GM12872 (cell line): ENCODE measurements at regions not wholly inside any gene's neighbourhood (a gene's known extent, or its start where the extent isn't known, plus 50 kb on each side); places are given as distances from the start of the nearest gene placed in this dataset.

ENCODE experiments used
- TF ChIP-seq, protein P1 (sequence below): IDR thresholded peaks from 3 replicates; pipeline ENCODE4 v1.5.1; 2011; ENCODE audit warnings: low read depth, mild to moderate bottlenecking, low read length, moderate library complexity; ENCODE audit not compliant: insufficient read depth

DNA sequence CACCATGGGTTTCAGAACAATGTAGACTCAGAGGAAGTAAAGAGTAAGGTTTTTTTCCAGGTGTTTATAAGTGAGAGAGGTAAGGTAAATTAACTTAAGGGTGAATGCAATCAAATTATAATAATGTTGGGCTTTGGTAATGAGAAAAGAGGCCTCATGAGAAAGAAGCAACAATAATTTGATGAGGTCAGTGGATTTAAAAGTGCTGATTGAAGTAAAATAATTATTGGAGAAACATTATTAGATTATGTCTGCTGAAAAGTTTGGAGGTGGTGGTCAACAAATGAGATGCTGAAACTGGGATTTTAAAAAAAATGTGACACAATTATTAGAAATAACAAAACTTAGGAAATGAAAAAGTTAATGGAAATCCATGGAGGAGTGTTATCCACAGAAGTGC is 187.4 kb upstream of the BRINP3 start:
- TF ChIP-seq, protein P1, sequence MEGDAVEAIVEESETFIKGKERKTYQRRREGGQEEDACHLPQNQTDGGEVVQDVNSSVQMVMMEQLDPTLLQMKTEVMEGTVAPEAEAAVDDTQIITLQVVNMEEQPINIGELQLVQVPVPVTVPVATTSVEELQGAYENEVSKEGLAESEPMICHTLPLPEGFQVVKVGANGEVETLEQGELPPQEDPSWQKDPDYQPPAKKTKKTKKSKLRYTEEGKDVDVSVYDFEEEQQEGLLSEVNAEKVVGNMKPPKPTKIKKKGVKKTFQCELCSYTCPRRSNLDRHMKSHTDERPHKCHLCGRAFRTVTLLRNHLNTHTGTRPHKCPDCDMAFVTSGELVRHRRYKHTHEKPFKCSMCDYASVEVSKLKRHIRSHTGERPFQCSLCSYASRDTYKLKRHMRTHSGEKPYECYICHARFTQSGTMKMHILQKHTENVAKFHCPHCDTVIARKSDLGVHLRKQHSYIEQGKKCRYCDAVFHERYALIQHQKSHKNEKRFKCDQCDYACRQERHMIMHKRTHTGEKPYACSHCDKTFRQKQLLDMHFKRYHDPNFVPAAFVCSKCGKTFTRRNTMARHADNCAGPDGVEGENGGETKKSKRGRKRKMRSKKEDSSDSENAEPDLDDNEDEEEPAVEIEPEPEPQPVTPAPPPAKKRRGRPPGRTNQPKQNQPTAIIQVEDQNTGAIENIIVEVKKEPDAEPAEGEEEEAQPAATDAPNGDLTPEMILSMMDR, result no peak

DNA sequence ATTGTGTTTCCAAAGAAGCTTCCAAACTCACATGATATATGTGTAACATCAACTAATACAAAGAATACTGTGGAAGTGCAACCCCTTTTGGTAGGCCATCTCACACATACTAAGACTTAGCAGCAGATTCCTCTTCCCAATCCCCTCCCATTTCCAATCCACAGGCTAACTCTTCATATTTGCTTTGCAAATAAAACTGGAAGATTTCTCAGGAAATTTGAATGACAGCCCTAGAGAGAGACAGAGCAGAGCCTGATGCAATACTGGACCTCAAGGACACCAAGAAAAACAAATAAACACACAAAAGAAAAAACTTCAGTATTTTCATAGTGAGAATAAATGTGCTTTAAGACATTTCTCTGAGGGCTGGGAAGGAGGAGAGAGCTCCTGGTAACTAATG is 190.2 kb upstream of the BRINP3 start:
- TF ChIP-seq, protein P1, result no peak

DNA sequence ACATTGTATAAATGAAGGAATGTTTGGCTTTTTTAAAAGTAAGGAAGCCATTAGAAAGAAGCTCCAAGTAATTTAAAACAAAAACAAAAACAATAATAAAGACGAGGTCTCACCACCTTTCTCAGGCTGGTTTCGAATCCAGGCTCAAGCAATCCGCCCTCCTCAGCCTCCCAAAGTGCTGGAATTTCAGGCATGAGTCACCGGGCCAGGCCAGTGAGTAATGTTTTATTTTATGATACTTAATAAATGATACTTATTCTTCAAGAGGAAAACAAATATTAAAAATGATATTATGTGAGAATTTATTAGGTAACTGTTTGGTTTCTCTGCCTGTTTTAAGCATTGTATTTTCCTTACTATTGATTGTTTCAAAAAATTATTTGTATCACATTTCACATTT is 201.4 kb upstream of the BRINP3 start:
- TF ChIP-seq, protein P1, result no peak

DNA sequence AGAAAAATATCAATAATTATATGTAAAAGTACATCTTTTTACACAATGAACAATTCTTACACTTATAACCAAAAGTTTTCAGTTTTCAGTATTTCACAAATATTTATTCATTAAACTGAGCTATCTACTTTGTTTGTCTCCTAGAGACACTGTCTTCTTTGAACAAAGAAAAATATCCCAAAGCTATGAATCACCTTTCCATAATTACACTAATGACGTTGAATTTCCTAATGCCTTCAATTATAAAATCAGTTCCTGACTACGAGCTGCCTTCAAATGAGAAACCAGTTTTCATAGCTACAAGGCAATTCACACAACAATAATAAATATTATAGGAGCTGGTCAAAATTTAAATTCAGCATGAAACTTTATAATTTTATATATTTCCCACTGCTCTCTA is 201.8 kb upstream of the BRINP3 start:
- TF ChIP-seq, protein P1, result no peak

DNA sequence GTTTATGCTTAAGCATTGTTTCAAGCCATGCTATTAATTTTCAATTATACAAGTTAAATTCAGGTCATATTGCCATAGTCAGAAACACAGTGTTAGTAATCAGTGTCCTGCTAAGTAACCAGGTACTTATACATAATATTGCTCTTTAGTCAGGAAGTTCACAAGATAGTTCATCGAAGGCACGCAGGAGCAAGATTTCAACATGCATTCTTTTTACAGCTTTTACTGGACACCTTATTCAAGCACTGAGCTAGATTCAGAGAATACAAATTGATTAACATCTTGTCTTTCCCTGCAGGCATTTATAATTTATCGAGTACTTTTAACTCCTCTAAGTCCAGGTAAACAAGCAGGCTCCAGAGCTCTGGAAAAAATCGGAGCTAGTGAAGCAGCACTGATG is 202.3 kb upstream of the BRINP3 start:
- TF ChIP-seq, protein P1, result no peak

DNA sequence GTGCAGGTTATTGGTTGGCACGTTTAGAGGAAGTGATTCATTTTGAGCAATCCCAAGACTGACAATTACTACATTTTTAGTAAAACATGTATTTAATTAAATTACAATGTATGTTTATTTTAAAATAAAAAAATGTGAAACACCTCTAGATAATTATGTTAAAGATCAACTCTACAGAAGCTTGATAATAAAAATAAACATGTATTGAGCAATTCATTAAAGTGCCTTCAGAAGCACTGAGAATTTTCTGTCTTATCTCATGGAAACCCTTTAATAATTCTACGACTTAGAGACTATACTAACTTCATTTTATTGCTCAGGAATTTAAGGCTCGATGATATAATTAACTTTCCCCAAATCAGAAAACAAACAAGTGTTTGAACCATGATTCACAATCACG is 208.0 kb upstream of the BRINP3 start:
- TF ChIP-seq, protein P1, result no peak

DNA sequence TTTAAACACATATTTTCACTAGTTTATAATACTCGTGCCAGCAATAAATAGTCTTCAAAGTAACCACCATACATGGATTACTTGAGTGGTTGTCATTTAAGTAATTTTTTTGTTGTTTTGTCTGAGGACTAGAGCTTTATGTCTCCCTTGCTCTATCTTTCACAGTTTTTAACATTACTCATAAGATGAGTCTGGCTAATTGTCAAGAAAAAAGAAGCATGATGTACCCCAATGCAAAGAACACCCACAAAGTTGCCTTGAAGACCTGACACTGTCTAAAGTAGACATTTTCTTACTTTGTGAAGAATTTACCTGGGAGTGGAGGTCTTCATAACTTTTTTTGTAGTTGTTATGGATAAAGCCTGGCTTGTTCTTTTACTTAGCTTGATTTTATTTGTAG is 210.4 kb upstream of the BRINP3 start:
- TF ChIP-seq, protein P1, result no peak

DNA sequence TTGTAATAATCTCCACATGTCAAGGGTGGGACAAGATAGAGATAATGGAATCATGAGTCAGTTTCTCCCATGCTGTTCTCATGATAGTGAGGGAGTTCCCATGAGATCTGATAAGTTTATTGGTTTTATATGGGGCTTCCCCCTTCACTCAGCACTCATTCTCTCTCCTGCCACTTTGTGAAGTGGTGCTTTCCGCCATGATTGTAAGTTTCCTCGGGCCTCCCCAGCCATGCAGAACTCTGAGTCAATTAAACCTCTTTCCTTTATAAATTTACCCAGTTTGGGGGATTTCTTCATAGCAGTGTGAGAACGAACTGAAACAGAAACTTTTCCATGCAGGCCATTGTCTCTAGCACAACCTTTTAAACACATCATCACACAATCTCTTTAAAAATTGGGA is 221.5 kb upstream of the BRINP3 start:
- TF ChIP-seq, protein P1, result no peak
